B cell (primary cell): ENCODE measurements at regions not wholly inside any gene's neighbourhood (a gene's known extent, or its start where the extent isn't known, plus 50 kb on each side); places are given as distances from the start of the nearest gene placed in this dataset.

ENCODE experiments used
- EZH2 ChIP-seq: IDR thresholded peaks from 2 replicates; pipeline ENCODE4 v1.6.1; 2012; ENCODE audit warnings: borderline replicate concordance, low read depth, mild to moderate bottlenecking, moderate library complexity, low read length; ENCODE audit not compliant: insufficient read depth, poor library complexity, severe bottlenecking
- TF ChIP-seq, protein P1 (sequence below): fragments of 200-600 bp; IDR thresholded peaks from one replicate; pipeline ENCODE4 v1.8.0; 2022; ENCODE audit warnings: antibody characterized with exemption, mild to moderate bottlenecking

DNA sequence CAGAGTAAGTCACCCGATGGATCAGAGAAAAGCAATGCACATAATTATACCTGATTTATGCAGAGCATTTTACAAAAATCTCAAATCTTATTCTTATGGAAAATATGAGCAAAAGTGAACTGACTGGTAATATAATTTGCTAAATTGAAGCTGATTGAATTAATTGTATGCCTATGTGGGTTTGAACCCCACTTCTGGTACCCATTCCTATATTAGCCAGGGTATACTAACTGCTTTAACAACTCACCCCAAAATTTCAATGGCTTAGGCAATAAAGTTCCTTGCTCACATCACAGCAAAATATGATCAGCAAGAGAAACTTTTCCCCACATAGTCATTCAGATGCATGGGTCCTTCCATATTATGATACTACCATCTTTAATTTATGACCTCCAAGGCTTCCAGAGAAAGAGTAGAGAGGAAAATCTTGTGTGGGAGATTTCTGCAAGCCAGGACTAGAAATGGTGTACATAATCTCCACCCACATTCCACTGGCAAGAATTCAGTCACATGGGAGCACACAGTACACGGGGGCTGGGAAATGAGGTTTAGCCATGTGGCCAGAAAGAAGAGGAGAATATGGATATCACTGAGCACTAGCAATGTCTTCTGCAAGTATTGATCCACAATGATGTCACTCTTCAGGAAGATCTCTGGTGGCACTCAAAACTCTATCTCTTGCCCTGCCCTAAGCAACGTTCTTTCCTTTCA lies 640.7 kb downstream of the BCOR start:
- TF ChIP-seq, protein P1, sequence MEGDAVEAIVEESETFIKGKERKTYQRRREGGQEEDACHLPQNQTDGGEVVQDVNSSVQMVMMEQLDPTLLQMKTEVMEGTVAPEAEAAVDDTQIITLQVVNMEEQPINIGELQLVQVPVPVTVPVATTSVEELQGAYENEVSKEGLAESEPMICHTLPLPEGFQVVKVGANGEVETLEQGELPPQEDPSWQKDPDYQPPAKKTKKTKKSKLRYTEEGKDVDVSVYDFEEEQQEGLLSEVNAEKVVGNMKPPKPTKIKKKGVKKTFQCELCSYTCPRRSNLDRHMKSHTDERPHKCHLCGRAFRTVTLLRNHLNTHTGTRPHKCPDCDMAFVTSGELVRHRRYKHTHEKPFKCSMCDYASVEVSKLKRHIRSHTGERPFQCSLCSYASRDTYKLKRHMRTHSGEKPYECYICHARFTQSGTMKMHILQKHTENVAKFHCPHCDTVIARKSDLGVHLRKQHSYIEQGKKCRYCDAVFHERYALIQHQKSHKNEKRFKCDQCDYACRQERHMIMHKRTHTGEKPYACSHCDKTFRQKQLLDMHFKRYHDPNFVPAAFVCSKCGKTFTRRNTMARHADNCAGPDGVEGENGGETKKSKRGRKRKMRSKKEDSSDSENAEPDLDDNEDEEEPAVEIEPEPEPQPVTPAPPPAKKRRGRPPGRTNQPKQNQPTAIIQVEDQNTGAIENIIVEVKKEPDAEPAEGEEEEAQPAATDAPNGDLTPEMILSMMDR, result no peak
- TF ChIP-seq EZH2, result no peak
